Caco-2 (cell line): ENCODE measurements at regions not wholly inside any gene's neighbourhood (a gene's known extent, or its start where the extent isn't known, plus 50 kb on each side); places are given as distances from the start of the nearest gene placed in this dataset.

ENCODE experiments used
- BruUV-seq: library from RNA; stranded (reverse); fragments of 400-500 nt; replicated peaks from 2 replicates; lab custom pipeline; 2021; lab: Mats Ljungman, UMichigan
- CTCF ChIA-PET: fragments of 300-600 bp; sonication (Branson Sonifier 250); formaldehyde crosslinking; loops from one replicate; lab custom pipeline; 2022; ENCODE audit warnings: antibody characterized with exemption; lab: Charles Lee
- POLR2A ChIA-PET: fragments of 300-600 bp; sonication (Branson Sonifier 250); formaldehyde crosslinking; loops from one replicate; lab custom pipeline; 2022; ENCODE audit warnings: antibody characterized with exemption; lab: Charles Lee
- DNase-seq, 2 experiments: peaks; one replicate each; pipeline versions ENCODE4 v3.0.0 to v3.0.0-alpha.2; 2020 to 2022
- H3K27me3 ChIP-seq: replicated peaks from 2 replicates; pipeline ENCODE4 v1.6.0; 2011; ENCODE audit warnings: low read length; ENCODE audit not compliant: control insufficient read depth, insufficient read depth
- H3K36me3 ChIP-seq: 2 replicates; pipeline ENCODE4 v1.5.1; 2011; ENCODE audit warnings: low read length; ENCODE audit not compliant: control insufficient read depth, insufficient read depth
- H3K4me1 ChIP-seq: fragments of 250-450 bp; sonication (Bioruptor Pico); 2 replicates; pipeline ENCODE4 v1.5.1; 2020; ENCODE audit warnings: mild to moderate bottlenecking
- H3K4me3 ChIP-seq: 2 replicates; pipeline ENCODE4 v1.5.1; 2011; ENCODE audit warnings: low read depth, mild to moderate bottlenecking, control low read depth, low read length
- H3K9me3 ChIP-seq: fragments of 250-450 bp; sonication (Bioruptor Pico); 2 replicates; pipeline ENCODE4 v1.5.1; 2020; ENCODE audit warnings: mild to moderate bottlenecking, moderate library complexity
- H3K27ac Mint-ChIP-seq: one replicate; pipeline ENCODE4 v1.8.0; 2022; ENCODE audit warnings: mixed read lengths; ENCODE audit not compliant: unreplicated experiment
- H3K27me3 Mint-ChIP-seq: one replicate; pipeline ENCODE4 v1.8.0; 2022; ENCODE audit warnings: mixed read lengths; ENCODE audit not compliant: insufficient read depth, unreplicated experiment
- H3K36me3 Mint-ChIP-seq: one replicate; pipeline ENCODE4 v1.8.0; 2022; ENCODE audit warnings: mild to moderate bottlenecking, mixed read lengths; ENCODE audit not compliant: insufficient read depth, unreplicated experiment
- H3K4me1 Mint-ChIP-seq: one replicate; pipeline ENCODE4 v1.8.0; 2022; ENCODE audit warnings: low read depth, mixed read lengths; ENCODE audit not compliant: unreplicated experiment
- H3K4me3 Mint-ChIP-seq: one replicate; pipeline ENCODE4 v1.8.0; 2022; ENCODE audit warnings: mild to moderate bottlenecking, moderate library complexity, mixed read lengths; ENCODE audit not compliant: unreplicated experiment
- H3K9me3 Mint-ChIP-seq: one replicate; pipeline ENCODE4 v1.8.0; 2022; ENCODE audit warnings: mixed read lengths; ENCODE audit not compliant: unreplicated experiment
- intact Hi-C: fragments of 100-400 bp; cut with micrococcal nuclease; formaldehyde crosslinking; loops from one replicate; pipeline ENCODE4 v1.10.0; 2022; ENCODE audit not compliant: unreplicated experiment
- TF ChIP-seq, protein P1 (sequence below), 2 experiments: fragments of 200-600 bp in 1 of 2; IDR thresholded peaks; 1 replicate in 1 of 2; 2 replicates in 1 of 2; pipeline versions ENCODE4 v1.5.1 to v1.8.0; 2011 to 2022; ENCODE audit warnings: antibody characterized with exemption in 1 of 2, control low read depth in 1 of 2, inconsistent platforms in 1 of 2, low read depth in 1 of 2, low read length in 1 of 2, mild to moderate bottlenecking in 1 of 2, moderate library complexity in 1 of 2; ENCODE audit not compliant: insufficient read depth in 1 of 2, severe bottlenecking in 1 of 2, unreplicated experiment in 1 of 2

DNA sequence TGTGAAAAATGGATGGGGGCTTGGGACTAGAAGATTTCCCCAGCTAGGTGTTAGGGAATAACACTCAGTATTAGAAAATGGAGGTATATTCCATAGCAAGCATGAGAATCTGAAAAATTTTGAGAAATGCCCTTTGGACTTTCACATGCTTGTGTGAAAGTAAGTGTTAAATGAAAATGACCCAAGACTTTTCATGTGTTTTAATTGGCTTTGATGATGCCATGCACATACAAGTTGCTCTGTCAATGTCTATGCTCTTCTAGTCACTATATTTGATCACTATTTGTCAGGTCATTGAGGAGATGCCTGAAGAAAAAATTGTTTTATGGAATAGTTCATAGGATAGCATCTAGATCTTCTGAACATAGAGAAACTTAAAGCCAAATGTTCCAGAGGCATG, 147.6 kb downstream of the SH2D1A start:
- TF ChIP-seq, protein P1, sequence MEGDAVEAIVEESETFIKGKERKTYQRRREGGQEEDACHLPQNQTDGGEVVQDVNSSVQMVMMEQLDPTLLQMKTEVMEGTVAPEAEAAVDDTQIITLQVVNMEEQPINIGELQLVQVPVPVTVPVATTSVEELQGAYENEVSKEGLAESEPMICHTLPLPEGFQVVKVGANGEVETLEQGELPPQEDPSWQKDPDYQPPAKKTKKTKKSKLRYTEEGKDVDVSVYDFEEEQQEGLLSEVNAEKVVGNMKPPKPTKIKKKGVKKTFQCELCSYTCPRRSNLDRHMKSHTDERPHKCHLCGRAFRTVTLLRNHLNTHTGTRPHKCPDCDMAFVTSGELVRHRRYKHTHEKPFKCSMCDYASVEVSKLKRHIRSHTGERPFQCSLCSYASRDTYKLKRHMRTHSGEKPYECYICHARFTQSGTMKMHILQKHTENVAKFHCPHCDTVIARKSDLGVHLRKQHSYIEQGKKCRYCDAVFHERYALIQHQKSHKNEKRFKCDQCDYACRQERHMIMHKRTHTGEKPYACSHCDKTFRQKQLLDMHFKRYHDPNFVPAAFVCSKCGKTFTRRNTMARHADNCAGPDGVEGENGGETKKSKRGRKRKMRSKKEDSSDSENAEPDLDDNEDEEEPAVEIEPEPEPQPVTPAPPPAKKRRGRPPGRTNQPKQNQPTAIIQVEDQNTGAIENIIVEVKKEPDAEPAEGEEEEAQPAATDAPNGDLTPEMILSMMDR (IDR thresholded peaks at IDR 0.05; ENCODE audit: insufficient read depth in 1 of 2, low read depth in 1 of 2, low read length in 1 of 2, severe bottlenecking in 1 of 2, unreplicated experiment in 1 of 2), result no peak
- H3K27ac Mint-ChIP-seq, result no peak overlapping the region
- no peak overlapping the region for H3K4me3 Mint-ChIP-seq
- Histone ChIP-seq H3K36me3 (no peaks in the 10 kb centered on the region), H3K4me1 (no peaks in the 10 kb centered on the region), H3K4me3 (no peak overlapping the region), H3K27me3 (no peaks in the 10 kb centered on the region), H3K9me3 (no peaks in the 10 kb centered on the region)
- no peaks in the 10 kb centered on the region for H3K27me3 Mint-ChIP-seq
- ChIA-PET CTCF (no interaction called here), POLR2A (no interaction called here)
- intact Hi-C loops, result no loop called here
- H3K9me3 Mint-ChIP-seq, result no peaks in the 10 kb centered on the region
- no peaks in the 10 kb centered on the region for H3K36me3 Mint-ChIP-seq
- H3K4me1 Mint-ChIP-seq, result no peaks in the 10 kb centered on the region
- no peak for DNase-seq
- BruUV-seq, result no TSS peak

DNA sequence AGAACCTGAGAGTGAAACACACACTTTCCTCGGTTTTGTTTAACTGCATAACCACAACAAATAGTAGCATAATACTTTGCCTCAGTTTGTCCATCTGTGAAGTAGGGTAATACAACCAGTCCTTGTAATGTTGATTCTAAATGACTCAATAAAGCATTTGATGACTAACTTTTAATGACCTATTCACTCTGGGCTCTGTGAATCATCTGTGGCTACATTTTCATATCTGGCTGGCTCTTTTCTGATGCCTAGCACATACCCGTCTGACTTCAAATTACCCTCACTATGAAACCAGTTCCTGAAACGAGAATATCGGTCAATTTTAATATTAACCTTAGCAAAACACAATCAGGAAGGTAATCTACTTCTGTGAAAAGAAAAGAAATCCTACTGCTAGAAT, 151.0 kb downstream of the SH2D1A start:
- Histone ChIP-seq H3K4me3 (no peak overlapping the region), H3K27me3 (no peaks in the 10 kb centered on the region), H3K9me3 (no peaks in the 10 kb centered on the region), H3K4me1 (no peaks in the 10 kb centered on the region), H3K36me3 (no peaks in the 10 kb centered on the region)
- intact Hi-C loops, result no loop called here
- Mint-ChIP-seq H3K27ac (no peak overlapping the region), H3K36me3 (no peaks in the 10 kb centered on the region), H3K4me1 (no peaks in the 10 kb centered on the region), H3K4me3 (no peak overlapping the region), H3K9me3 (no peaks in the 10 kb centered on the region), H3K27me3 (no peaks in the 10 kb centered on the region)
- ChIA-PET CTCF (no interaction called here), POLR2A (no interaction called here)
- TF ChIP-seq, protein P1 (IDR thresholded peaks at IDR 0.05; ENCODE audit: insufficient read depth in 1 of 2, low read depth in 1 of 2, low read length in 1 of 2, severe bottlenecking in 1 of 2, unreplicated experiment in 1 of 2), result no peak
- no peak for DNase-seq
- no TSS peak for BruUV-seq

DNA sequence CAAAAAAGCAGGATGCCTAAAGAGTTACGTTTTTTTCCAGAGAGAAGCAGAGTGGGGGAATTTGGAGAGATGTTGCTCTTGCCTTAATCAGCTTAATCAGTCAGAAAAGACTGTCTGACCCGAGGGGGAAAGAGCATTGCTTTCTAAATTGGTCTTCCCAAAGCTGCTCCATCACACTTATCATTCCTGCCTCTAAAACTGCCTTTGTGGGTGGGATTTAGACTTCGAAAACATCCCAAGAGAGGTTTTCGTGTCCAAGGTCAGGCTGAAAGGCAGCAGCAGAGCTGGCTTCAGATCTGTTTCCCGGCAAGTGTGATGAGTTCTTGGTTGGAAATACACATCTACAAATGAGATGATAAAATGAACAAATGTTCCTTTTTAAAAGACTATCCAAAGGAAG, 155.2 kb downstream of the SH2D1A start:
- H3K4me1 ChIP-seq, result no peaks in the 10 kb centered on the region
- H3K4me1 Mint-ChIP-seq, result no peaks in the 10 kb centered on the region
- POLR2A ChIA-PET, result no interaction called here
- TF ChIP-seq, protein P1 (IDR thresholded peaks at IDR 0.05; ENCODE audit: insufficient read depth in 1 of 2, low read depth in 1 of 2, low read length in 1 of 2, severe bottlenecking in 1 of 2, unreplicated experiment in 1 of 2), result no peak
- no peaks in the 10 kb centered on the region for H3K36me3 Mint-ChIP-seq
- no peaks in the 10 kb centered on the region for H3K36me3 ChIP-seq
- no peaks in the 10 kb centered on the region for H3K27me3 Mint-ChIP-seq
- no peaks in the 10 kb centered on the region for H3K27me3 ChIP-seq
- CTCF ChIA-PET, result no interaction called here
- no peak for DNase-seq
- H3K9me3 Mint-ChIP-seq, result no peaks in the 10 kb centered on the region
- H3K27ac Mint-ChIP-seq, result no peak overlapping the region
- H3K4me3 Mint-ChIP-seq, result no peak overlapping the region
- no peak overlapping the region for H3K4me3 ChIP-seq
- H3K9me3 ChIP-seq, result no peaks in the 10 kb centered on the region
- intact Hi-C loops, result no loop called here
- BruUV-seq, result no TSS peak
